RPMI7951 (cell line): ENCODE measurements at regions not wholly inside any gene's neighbourhood (a gene's known extent, or its start where the extent isn't known, plus 50 kb on each side); places are given as distances from the start of the nearest gene placed in this dataset.
"Not testable (repeated sequence)": the region's sequence is repeated elsewhere in the genome, so short reads cannot be mapped to it uniquely, and the experiment has no call there.

Source experiments
- DNase-seq: peaks from one replicate; pipeline ENCODE4 v3.0.0-alpha.2; 2012; ENCODE audit warnings: low read depth

DNA sequence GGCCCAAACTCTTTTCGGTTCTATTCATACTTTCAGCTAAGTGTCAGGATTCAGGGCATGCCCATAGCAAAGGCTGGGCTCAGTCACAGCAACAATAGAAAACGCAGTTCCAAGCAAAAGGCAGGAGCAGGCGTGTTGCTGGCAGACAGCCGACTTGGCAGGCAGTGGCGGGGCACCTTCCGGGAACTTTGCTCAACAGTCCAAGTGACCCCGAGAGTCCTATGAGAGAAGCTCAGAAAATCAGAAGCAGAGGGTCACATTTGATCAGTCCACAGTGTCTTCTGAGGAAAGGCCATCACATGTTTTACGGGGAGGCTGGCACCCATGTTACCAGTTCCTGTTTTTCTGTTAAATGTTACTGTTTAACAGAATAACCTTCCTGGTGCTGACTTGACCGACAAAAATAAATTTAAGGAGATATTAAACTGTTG, 115.0 kb downstream of the DACT1 start:
- peak; percentile 52 for DNase-seq

DNA sequence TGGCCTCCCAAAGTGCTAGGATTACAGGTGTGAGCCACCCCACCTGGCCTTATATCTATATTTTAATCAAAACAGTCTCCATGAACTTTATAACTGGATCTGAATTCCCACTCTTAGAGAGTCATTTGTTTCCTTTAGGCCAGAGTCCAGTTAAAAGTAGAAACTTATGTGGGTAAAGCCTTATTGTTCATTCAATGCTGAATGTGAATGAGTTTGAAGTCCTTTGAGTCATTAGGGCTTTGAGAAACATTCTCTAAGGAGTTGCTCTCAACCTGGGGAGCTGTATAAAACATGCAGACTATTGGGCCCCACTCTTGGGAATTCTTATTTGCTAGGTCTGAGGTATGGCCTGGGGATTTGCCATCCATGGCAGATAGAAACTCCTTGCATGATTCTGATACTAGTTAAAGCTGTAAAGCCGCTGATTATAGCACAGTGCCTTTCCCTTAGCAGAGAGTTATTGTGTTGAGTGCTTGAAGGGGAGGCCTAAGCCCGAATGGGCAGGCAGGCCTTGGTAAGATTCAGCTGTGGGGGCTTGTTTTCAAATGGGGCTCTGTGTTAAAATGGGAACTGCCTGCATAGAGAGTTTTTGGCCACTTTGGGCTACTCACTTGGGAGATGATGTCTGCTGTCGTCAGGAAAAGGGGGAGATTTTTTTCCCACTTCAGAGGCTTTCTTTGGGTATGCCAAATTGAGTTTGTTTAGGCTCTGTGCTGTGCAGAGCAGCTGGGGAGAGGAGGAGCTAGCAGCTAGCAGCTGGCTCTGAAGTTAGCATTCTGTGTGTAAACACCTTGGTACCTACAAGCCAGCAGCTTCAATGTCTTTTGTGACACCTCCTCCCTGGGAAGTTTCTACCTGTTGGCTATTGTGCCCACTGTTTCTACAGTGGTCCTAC, 117.5 kb downstream of the DACT1 start:
- no peak for DNase-seq

DNA sequence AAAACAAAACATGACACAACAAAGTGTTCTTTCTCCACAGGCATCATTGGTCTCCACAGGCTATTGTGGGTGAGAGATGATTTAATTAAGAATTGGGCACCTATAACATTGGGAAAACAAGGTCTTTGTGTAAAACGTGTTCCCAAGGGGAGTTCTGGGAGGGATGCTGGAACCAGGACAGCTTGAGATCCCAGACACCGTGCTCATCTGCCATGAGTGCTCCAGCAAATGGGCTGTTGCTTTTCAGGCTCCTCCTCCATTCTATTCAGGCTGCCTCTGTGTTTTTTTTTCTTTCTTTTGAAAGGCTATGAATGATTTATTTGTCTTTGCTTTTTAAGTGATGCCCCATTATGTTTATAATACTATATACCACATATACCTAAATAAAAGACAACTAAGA, 122.4 kb downstream of the DACT1 start:
- no peak for DNase-seq

DNA sequence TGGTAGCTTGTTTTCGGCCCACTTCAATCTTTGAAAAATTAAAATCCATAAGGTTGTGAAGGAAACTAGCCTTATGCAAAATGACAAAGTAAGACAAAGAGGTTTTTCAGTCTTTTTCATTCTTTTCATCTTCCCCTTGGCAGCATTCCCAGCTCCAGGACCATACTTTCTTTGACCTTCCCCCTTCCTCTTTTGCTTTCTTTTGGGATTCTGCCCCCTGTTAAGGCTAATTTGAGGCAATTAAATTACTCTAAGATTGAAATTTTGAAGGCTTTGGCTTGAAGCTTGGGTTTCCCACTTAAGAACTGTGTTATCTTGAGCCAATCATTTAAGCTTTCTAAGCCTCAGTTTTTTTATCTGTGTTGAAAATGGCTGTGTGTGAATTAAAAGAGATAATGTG, 124.9 kb downstream of the DACT1 start:
- DNase-seq, result no peak

DNA sequence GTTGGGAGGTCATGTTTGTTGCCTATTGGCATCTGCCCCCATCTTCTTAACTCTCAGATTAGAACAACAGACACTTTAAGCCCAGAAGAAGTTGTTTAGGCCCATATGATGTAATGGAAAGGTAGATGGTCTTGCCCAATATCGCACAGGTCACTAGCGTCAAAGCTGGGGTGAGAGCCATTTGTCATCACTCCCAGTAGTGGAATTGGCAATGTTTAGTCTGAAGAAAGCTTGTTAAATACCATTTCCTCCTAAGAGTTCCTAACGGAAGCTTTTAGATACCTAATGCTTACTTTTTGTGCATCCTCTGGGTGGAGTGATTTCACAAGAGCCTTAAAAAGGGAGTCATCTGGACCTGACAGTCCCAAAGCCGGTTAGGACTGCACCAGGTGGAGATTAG, 125.4 kb downstream of the DACT1 start:
- no peak for DNase-seq

DNA sequence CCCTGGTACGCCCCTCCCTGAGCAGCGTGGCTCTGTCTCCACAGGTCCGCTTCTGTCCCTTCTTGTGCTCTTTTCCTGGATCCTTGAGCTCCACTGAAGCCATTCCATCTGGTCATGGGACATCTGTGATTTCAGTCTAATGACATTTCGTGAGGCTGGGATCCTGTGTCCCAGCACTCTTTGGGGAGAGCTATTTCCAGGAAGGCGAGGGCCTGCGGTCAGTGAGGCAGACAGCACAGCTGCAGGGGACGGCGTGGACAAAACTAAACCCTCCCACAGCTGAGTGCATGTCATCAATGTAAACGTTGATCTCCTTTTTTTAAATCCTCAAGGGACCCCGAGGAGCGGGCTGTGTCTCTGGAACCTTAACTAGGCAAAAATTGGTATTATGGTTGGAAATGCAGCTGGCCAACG, 127.7 kb downstream of the DACT1 start:
- no peak for DNase-seq

DNA sequence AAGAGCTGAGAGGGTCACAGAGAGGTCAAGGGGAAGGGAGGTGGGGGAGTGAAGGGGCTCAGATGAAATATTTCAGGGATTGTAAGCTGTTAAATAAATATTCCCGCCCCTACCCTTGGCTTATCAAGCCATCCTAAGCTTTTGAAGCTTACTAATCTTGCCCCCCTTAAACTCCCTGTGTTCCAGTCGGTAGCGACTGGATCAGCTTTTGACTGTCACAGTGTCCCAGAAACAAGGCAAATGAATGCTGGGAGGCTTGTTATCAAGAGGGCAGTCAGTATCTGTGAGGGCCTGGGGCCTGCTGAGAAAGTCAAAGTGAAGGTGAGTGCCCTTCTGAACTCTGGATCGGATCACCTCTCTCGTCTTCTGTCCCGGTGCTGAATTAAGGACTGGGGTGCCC, 128.1 kb downstream of the DACT1 start:
- DNase-seq, result no peak

DNA sequence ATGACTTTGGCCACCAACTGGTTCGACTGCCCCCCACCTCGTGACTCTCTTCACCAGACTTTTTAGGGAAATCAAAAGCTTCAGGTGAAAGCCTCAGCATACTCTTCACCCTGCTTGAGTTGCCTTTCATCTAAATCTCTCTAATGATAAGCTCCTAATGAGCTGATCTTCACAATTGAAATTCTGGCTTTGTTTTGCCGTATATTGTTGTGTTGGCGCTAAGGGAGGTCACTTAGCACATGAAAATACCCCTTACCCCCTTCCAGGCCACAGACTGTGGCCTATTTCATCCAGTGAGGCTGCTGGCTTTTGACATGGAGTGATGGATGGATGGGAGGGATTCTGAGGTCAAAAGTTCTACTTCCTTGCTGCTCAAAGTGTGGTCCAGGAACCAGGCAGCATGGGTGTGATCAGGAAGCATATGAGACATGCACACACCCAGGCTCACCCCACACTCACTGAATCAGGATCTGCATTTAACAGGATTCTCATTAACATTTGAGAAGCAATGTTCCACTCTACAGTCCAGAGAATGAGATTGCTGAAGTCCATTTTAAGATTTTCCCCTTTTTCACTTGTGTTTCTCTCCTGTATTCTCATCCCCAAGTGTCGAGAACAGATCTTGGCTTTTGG, 131.4 kb downstream of the DACT1 start:
- no peak for DNase-seq

DNA sequence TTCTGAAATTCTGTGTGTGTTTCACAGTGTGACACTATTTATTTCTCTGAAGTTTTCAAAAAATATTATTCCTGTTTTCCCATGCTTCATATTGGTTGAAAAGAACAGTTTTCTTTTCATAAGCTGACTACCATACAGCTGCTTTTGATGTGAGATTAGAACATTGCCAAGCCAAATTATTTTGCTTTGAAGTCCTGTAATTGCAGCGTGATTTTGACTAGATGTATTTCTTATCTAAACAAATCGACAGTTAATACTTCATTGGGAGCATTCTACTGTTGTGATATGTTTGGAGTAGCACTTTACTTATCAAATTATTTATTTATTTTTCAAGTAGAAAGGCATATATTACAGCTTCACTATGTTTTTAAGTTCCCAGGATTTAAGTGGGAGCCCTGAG, 132.0 kb downstream of the DACT1 start:
- no peak for DNase-seq

DNA sequence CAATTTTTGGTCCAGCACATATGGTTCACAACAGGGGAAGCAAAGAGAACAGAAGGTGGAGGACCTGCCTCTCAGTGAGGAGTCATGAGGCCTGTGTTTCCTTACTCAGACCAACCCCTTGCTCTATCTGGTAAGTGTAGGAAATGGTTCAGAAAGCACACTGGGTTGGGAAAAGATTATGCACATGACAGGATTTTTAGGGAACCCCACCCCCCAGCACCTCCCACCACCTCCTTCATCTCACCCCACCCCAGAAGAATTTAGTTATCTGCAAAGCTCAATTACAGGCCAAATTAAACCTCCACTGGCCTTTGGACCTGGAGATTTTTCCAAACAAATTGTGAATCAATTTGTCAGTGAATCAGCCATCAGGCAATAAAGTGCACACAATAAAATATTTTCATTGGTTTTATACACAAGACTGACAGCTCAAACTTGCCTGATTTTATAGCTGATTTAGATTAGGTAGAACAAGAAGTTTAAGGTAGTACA, 132.8 kb downstream of the DACT1 start:
- DNase-seq, result no peak

DNA sequence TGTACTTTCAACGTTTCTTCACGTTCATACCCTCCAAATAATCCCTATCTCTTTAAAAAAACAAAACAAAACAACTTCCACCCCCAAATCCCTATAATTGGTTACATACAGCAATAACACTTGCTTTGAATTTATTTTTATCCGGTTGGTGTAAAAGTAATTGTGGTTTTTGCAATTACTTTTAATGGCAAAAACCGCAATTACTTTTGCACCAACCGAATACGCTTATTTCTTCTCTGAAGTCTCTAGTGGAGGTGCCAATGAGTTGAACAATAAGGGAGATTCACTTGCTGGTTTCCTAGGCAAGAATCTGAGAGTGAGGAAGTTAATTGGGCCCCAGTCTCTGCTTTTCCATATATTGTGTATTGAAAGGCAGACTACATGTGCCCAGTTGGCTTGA, 133.3 kb downstream of the DACT1 start:
- DNase-seq, result no peak

DNA sequence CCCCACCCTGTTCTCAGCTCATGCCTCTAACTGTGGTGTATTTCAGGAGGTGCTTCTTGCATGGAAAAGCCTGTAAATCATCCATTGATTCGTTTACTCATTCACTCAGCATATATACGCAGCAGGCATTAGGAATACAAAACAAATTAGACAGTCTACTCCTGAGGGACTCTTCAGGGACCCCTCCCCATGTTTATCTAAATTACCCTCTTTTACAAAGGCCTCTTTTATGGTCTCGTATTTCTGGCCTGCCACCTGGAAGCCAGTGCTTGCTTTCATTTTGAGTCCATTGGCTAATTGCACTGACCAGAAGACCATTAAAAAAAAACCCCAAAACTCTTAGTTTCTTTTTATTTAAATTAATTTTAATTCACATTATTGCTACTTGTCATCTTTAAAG, 134.4 kb downstream of the DACT1 start:
- no peak for DNase-seq

DNA sequence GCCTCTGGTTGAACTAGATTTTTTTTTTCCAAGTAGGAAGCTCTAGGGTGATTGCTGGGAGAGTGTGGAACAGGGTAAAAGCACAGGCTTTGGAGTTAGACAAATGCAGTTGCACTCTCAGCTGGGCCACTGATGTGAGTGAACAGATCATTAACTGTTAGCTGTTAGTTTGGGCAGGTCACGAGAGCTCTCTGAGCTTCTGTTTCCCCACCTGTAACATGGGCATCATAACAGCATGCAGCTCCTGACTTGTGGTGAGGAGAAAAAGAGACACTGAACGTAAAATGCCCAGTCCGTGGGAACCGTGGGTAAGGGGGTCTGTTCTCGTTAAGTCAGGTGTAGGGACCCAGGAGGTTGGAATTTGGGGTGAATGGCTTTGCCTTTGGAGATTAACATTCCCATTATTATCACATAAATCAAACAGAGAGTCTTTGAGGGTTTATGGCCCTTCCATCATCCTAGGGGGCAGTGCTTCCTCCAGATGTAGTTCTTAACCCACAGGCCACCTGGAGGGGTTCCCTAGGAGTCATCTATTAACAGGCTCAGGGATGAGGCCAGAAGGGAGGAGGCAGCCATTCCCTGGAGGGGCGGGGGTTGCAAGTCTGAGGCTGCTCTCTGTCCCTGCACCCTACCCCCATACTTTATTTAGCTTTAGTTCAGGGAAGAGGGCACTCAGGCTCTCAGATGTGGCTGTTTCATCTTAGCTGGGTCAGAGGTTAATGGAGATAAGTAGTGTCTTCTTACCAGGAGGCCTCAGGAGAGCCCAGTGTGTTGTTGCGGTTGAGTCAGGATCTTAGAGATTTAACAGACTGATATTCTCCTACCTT, 135.2 kb downstream of the DACT1 start:
- peak; percentile 96 for DNase-seq

DNA sequence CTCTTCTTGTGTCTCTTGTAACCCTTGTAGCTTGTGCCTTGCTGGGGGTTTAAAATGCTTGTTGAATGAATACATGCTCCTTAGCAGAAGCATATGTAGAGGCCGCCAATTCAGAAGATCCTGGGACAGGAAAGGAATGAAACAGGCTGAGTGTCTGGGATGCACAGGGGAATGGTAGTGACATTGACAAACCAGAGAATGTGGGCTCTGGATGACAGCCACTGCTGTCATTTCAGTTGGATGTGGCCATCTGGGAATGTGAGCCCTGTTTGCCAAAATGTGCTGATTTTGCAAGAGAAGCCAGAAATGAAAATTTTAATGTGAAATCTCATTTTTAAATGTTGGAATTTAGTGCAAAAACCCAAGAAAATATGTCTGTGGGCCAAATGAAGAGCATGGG, 136.8 kb downstream of the DACT1 start:
- no peak for DNase-seq

DNA sequence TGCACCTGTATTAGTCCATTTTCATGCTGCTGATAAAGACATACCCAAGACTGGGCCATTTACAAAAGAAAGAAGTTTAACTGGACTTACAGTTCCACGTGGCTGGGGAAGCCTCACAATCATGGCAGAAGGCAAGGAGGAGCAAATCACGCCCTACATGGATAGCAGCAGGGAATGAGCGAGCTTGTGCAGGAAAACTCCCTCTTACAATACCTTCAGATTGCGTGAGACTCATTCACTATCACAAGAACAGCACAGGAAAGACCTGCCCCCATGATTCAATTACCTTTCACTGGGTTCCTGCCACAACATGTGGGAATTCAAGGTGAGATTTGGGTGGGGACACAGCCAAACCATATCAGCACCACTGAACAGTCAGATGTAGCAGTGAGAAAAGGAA, 137.4 kb downstream of the DACT1 start:
- not testable (repeated sequence) for DNase-seq

DNA sequence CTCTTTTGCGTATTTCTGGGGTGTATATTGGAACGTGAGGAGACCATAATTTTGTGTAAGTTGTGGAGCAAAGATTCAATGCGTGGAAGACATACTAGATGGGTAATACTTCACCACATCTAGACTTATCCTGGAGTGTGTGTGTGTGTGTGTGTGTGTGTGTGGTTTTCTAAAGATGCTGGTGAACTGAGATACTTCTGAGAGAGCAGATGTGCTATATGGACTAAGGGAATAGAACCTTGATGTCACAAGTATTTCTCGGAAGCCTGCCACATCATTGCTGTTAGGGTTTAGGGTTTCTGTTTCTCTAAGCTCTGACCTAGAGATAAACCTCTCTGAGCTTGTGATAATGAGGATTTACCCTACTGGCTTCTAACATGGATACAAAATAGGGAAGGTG, 138.8 kb downstream of the DACT1 start:
- DNase-seq, result no peak

DNA sequence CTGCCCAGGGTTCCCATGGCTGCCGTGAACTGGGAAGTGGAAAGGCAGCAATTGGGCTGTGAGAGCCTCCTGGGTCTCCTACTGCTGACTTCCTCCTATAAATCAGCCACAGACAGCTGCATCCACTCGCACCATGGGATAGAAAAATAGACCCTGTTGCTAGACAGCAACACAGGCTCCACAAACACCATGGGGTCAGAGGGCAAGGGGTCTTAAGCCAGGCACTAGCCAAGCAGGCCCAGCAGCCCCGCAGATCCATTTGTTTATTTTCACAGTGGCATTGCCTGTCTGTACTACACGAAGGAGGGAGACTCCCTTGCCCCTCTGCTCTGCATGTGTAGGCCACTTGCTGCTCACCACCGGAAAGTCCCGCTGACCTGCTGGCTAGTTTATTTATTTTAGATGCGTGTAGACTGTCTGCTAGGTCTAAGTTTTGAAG, 139.8 kb downstream of the DACT1 start:
- DNase-seq, result no peak

DNA sequence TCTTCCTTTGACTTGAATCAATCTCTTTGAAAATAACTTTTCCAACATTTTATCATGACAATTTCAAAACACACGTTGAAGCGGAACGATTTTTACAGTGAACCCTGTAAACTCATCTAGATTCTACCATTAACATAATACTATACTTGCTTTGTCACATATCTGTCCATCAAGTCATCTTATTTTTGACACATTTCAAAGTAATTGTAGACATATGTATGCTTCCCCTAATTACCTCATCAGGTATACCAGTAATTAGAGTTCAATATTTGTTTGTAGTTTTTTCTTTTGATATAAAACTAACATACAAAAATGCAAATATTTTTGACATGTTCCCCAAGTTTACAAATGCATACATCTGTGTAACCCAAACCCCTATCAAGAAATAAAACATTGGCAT, 140.4 kb downstream of the DACT1 start:
- DNase-seq, result no peak

DNA sequence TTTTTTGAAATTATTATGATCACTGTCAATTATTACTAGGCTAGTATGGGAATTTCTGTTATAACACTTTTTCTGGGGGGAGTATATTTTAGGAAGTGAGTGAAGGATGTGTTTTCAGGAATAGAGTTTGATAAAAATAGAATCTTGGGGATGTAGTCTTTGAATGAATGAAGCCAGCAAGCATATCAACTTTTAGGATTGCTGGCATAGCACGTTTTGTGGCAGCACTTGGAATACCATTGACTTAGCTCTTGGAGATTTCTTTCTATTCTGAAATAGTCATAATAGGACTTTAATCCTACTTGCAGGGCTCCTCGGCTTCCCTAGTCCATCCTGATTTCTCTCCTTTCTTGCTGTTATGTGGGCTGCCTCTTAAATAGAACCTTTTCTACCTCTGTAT, 141.6 kb downstream of the DACT1 start:
- DNase-seq, result no peak

DNA sequence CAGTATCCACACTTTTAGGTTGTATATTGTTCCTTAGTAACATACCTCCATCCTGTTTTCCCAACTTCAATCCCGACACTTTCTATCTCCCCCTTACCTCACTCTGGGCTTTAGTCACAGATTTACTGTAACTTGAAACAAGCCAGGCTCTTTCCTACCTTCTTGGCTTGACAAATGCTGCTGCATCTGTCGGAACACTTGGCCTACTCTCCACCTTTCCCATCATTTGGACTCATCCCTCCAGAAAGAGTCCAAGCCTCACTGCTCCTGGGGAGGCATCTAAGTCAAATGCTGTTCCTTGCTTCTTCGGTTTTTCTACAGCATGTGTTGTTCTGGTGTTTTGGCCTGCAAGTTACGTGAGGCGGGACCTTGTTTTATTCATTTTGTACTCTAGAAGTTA, 142.4 kb downstream of the DACT1 start:
- DNase-seq, result no peak

DNA sequence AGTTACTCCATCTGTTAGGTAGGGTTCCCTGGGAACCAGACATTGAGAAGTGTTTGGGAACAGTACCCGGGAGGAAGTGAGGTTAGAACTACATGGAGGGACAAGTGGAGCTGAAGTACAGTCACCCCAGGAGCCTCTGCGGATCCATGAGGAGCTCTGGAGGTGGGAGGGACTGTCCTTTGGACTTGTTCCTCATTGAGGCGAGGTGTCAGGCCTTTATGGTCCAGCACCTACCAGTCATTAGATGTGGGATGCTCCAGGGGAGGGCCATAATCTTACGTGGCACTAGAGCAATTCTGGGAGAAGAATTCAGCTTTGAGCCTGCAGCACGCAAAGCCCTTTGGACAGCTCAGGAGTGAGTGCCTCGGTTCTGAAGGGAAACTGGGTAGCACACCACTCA, 142.8 kb downstream of the DACT1 start:
- DNase-seq, result no peak

DNA sequence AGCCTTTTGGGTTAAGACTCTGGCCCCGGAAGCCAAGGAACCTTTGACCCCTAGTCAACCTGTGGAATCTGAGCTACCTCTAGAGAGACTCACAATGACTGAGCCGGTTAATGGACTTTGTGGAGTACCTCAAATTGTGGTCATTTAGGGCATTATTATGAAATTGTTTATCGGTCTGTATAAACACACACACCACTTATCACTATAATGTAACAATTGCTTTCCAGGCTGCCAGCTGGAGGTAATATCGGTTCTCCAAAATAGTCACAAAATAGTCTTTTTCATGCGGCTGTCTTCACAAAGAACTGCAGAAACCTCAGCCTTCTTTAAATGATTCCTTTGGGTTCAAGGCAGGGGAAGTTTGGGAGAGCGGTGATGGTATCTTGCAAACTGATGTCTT, 144.2 kb downstream of the DACT1 start:
- DNase-seq, result no peak
